IMR-90 (cell line): ENCODE measurements at regions not wholly inside any gene's neighbourhood (a gene's known extent, or its start where the extent isn't known, plus 50 kb on each side); places are given as distances from the start of the nearest gene placed in this dataset.
A peak's percentile ranks its signal among the peaks of the same experiment; 100 is the strongest.

Experiments
- ATAC-seq: fragments of 200-7000 bp; cut with Tn5 transposase; 2 replicates; pipeline ENCODE4 v1.9.1; 2020; ENCODE audit warnings: low read depth, mild to moderate bottlenecking, moderate library complexity
- BruUV-seq: library from RNA; stranded (reverse); fragments of 400-500 nt; replicated peaks from 2 replicates; lab custom pipeline; 2021; lab: Mats Ljungman, UMichigan
- CTCF ChIA-PET: fragments of 300-600 bp; formaldehyde crosslinking; extraction: SDS; loops from one replicate; lab custom pipeline; 2021; ENCODE audit warnings: antibody characterized with exemption; lab: Yijun Ruan, JAX
- POLR2A ChIA-PET: fragments of 300-600 bp; sonication (Branson Sonifier 250); formaldehyde crosslinking; loops from one replicate; lab custom pipeline; 2022; ENCODE audit warnings: antibody characterized with exemption; ENCODE audit not compliant: unreplicated experiment; lab: Charles Lee
- DNase-seq: peaks from one replicate; pipeline ENCODE4 v3.0.0; 2013
- H2AFZ ChIP-seq: replicated peaks from 2 replicates; pipeline ENCODE3; 2013; ENCODE audit warnings: low read length, mild to moderate bottlenecking; ENCODE audit not compliant: poor library complexity
- H2AK5ac ChIP-seq: 2 replicates; pipeline ENCODE4 v1.6.1; 2013; ENCODE audit warnings: low read depth, low read length, inconsistent platforms
- H2AK9ac ChIP-seq: replicated peaks from 2 replicates; pipeline ENCODE3; 2013; ENCODE audit warnings: mild to moderate bottlenecking, low read depth, low read length, moderate library complexity; ENCODE audit not compliant: poor library complexity
- H2BK120ac ChIP-seq: 2 replicates; pipeline ENCODE4 v1.6.1; 2013; ENCODE audit warnings: low read depth, low read length, inconsistent platforms
- H2BK15ac ChIP-seq: 3 replicates; pipeline ENCODE4 v1.6.1; 2013; ENCODE audit warnings: low read depth, low read length, inconsistent platforms
- H2BK20ac ChIP-seq: 2 replicates; pipeline ENCODE4 v1.6.1; 2013; ENCODE audit warnings: low read depth, mild to moderate bottlenecking, inconsistent platforms, low read length, moderate library complexity
- H2BK5ac ChIP-seq: 2 replicates; pipeline ENCODE4 v1.6.1; 2013; ENCODE audit warnings: mild to moderate bottlenecking, low read depth, low read length, inconsistent platforms; ENCODE audit not compliant: poor library complexity, severe bottlenecking
- H3K14ac ChIP-seq: replicated peaks from 2 replicates; pipeline ENCODE4 v1.6.1; 2013; ENCODE audit warnings: low read depth, low read length, inconsistent platforms
- H3K18ac ChIP-seq: 2 replicates; pipeline ENCODE4 v1.6.1; 2013; ENCODE audit warnings: low read depth, low read length, control low read depth
- H3K23ac ChIP-seq: 2 replicates; pipeline ENCODE4 v1.6.1; 2013; ENCODE audit warnings: low read depth, low read length, inconsistent platforms
- H3K27ac ChIP-seq: 2 replicates; pipeline ENCODE4 v1.5.1; 2013; ENCODE audit warnings: mild to moderate bottlenecking, control low read depth, low read length; ENCODE audit not compliant: insufficient read depth
- H3K27me3 ChIP-seq: 2 replicates; pipeline ENCODE4 v1.6.1; 2013; ENCODE audit warnings: low read length; ENCODE audit not compliant: control insufficient read depth, insufficient read depth
- H3K36me3 ChIP-seq: 2 replicates; pipeline ENCODE4 v1.6.1; 2013; ENCODE audit warnings: low read length, mixed read lengths; ENCODE audit not compliant: control insufficient read depth, insufficient read depth
- H3K4ac ChIP-seq: 2 replicates; pipeline ENCODE4 v1.6.1; 2013; ENCODE audit warnings: low read depth, low read length, inconsistent platforms
- H3K4me1 ChIP-seq: 2 replicates; pipeline ENCODE4 v1.6.1; 2013; ENCODE audit warnings: low read length, mixed read lengths; ENCODE audit not compliant: control insufficient read depth, insufficient read depth
- H3K4me2 ChIP-seq: 2 replicates; pipeline ENCODE4 v1.6.1; 2013; ENCODE audit warnings: low read depth, mild to moderate bottlenecking, control low read depth, low read length, moderate library complexity
- H3K4me3 ChIP-seq: 2 replicates; pipeline ENCODE4 v1.5.1; 2013; ENCODE audit warnings: low read depth, mild to moderate bottlenecking, control low read depth, low read length, moderate library complexity; ENCODE audit not compliant: insufficient read depth
- H3K56ac ChIP-seq: 2 replicates; pipeline ENCODE4 v1.6.1; 2013; ENCODE audit warnings: low read length, inconsistent platforms; ENCODE audit not compliant: insufficient read depth; ENCODE audit errors: extremely low read depth
- H3K79me1 ChIP-seq, 2 experiments: 2 replicates each; pipeline ENCODE4 v1.6.1; 2013; ENCODE audit warnings: low read length in 2 of 2, inconsistent platforms in 1 of 2, low read depth in 1 of 2
- H3K9ac ChIP-seq: 2 replicates; pipeline ENCODE4 v1.6.1; 2013; ENCODE audit warnings: low read depth, low read length, control low read depth
- H3K9me1 ChIP-seq: 2 replicates; pipeline ENCODE4 v1.6.1; 2013; ENCODE audit warnings: low read length, inconsistent platforms; ENCODE audit not compliant: insufficient read depth
- H3K9me3 ChIP-seq: 2 replicates; pipeline ENCODE4 v1.6.1; 2013; ENCODE audit warnings: low read length; ENCODE audit not compliant: control insufficient read depth, insufficient read depth
- H4K20me1 ChIP-seq: 2 replicates; pipeline ENCODE4 v1.6.1; 2013; ENCODE audit warnings: low read length, inconsistent platforms; ENCODE audit not compliant: insufficient read depth
- H4K5ac ChIP-seq: 2 replicates; pipeline ENCODE4 v1.6.1; 2013; ENCODE audit warnings: mild to moderate bottlenecking, low read depth, low read length, control low read depth
- H4K8ac ChIP-seq, 2 experiments: 2 replicates each; pipeline ENCODE4 v1.6.1; 2013; ENCODE audit warnings: low read depth in 2 of 2, low read length in 2 of 2, control low read depth in 1 of 2, inconsistent platforms in 1 of 2
- H4K91ac ChIP-seq: 2 replicates; pipeline ENCODE4 v1.6.1; 2013; ENCODE audit warnings: low read depth, low read length, inconsistent platforms; ENCODE audit not compliant: insufficient read depth
- CEBPB ChIP-seq: IDR thresholded peaks from 2 replicates; pipeline ENCODE4 v1.6.1; 2012; ENCODE audit warnings: low read depth, low read length, improper control_type of control experiment
- FOS ChIP-seq: fragments of 150-350 bp; IDR thresholded peaks from 2 replicates; pipeline ENCODE4 v1.6.1; 2016; ENCODE audit warnings: low read depth, low read length
- MXI1 ChIP-seq: IDR thresholded peaks from 2 replicates; pipeline ENCODE4 v1.6.1; 2012; ENCODE audit warnings: low read depth, mild to moderate bottlenecking, low read length, moderate library complexity, borderline replicate concordance
- dilution Hi-C: fragments of 300-500 bp; cut with HindIII; formaldehyde crosslinking; loops from one replicate; pipeline ENCODE4 v1.14.3; 2018; ENCODE audit warnings: low sequenced_read_pairs; ENCODE audit not compliant: unreplicated experiment
- in situ Hi-C: fragments of 300-500 bp; cut with MboI; formaldehyde crosslinking; loops from 3 replicates; pipeline ENCODE4 v1.14.3; 2019; ENCODE audit warnings: low sequenced_read_pairs, inconsistent platforms, mixed read lengths
- intact Hi-C: fragments of 100-400 bp; cut with micrococcal nuclease; formaldehyde crosslinking; loops from 2 replicates; pipeline ENCODE4 v1.10.0; 2022

GRCh38 chr10:89846281-89846630 lies 144.9 kb downstream of the KIF20B start:
- Histone ChIP-seq H4K5ac (no peak overlapping the region), H3K18ac (no peak overlapping the region), H2BK120ac (no peak overlapping the region), H2AK9ac (no peak overlapping the region), H2BK5ac (no peak overlapping the region), H2BK20ac (no peak overlapping the region), H3K4me3 (no peak overlapping the region), H4K91ac (no peak overlapping the region), H3K9me3 (0 out of 2 replicates have a peak, but pooled peaks cover 2% of the 10 kb centered on the region), H3K23ac (no peak overlapping the region), H3K36me3 (no peaks in the 10 kb centered on the region), H2AK5ac (no peak overlapping the region), H2BK15ac (no peak overlapping the region), H4K8ac (no peak overlapping the region), H3K14ac (no peak overlapping the region), H3K4ac (no peak overlapping the region), H3K79me1 (no peaks in the 10 kb centered on the region), H3K9ac (no peak overlapping the region), H2AFZ (no peak overlapping the region), H4K20me1 (no peaks in the 10 kb centered on the region), H3K9me1 (no peaks in the 10 kb centered on the region), H3K27me3 (peaks cover 6% of the 10 kb centered on the region), H3K4me2 (0 out of 2 replicates have a peak overlapping the region, but pooled peaks have one; percentile 38), H3K27ac (no peak overlapping the region), H3K4me1 (peaks cover 5% of the 10 kb centered on the region; the same call in 1 of the 2 replicates), H3K56ac (no peak overlapping the region)
- TF ChIP-seq MXI1 (no peak), FOS (no peak), CEBPB (peak; percentile 74)
- BruUV-seq = no TSS peak
- in situ Hi-C loops = no loop called here
- DNase-seq (no peak), ATAC-seq (no peak)
- intact Hi-C loops = no loop called here
- CTCF ChIA-PET = no interaction called here
- dilution Hi-C loops = no loop called here
- POLR2A ChIA-PET = no interaction called here
